Sigmoid colon (tissue), 4 donors: ENCODE measurements at regions not wholly inside any gene's neighbourhood (a gene's known extent, or its start where the extent isn't known, plus 50 kb on each side); places are given as distances from the start of the nearest gene placed in this dataset.

Experiments used
- CTCF ChIP-seq, 4 experiments: fragments of 450-650 bp in 3 of 4; fragments of 200-600 bp in 1 of 4; IDR thresholded peaks; one replicate each; pipeline ENCODE4 v1.5.1; 2016 to 2019; ENCODE audit warnings: antibody characterized with exemption in 4 of 4, mild to moderate bottlenecking in 3 of 4, moderate library complexity in 2 of 4
- POLR2A ChIP-seq, 2 donors: fragments of 450-650 bp; IDR thresholded peaks; one replicate each; pipeline ENCODE4 v1.6.1; 2016; ENCODE audit warnings: antibody characterized with exemption in 2 of 2, mild to moderate bottlenecking in 2 of 2, moderate library complexity in 2 of 2
- POLR2AphosphoS5 ChIP-seq, 4 donors: sonication (generic); formaldehyde crosslinking; IDR thresholded peaks; one replicate each; pipeline ENCODE4 v1.6.1; 2017; ENCODE audit warnings: antibody characterized with exemption in 4 of 4

- TF ChIP-seq POLR2AphosphoS5 (IDR thresholded peaks at IDR 0.05) (no peak), POLR2A (IDR thresholded peaks at IDR 0.05) (no peak), CTCF (IDR thresholded peaks at IDR 0.05) (no peak)
Measured at GRCh38 chr15:26070095-26070532, 207.0 kb upstream of the ATP10A start.
